ENCODE measurements at regions not wholly inside any gene's neighbourhood (a gene's known extent, or its start where the extent isn't known, plus 50 kb on each side); places are given as distances from the start of the nearest gene placed in this dataset.

DNA sequence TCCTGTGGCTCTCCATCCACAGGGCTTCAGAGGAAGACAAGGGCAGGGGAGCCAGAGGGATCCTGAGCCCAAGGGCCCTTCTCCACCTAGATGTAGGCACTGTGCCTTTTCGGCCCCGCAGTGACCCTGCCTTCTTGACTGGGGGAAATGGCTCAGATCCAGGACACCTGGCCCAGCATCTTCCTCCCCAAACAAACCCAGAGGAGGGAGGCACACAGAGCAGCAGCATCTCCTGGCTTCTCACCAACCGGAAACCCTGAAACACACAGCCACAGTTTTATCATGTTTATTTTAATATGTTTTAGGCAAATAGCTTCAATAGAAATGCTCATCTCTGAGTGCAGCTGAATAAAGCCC lies 84.5 kb upstream of the LRFN2 start:
- POLR2A ChIA-PET (ENCODE audit: partially characterized antibody), result no interaction called here
- H3K9me3 ChIP-seq (ENCODE audit: insufficient read depth in 2 of 2, low read depth in 1 of 2, low read length in 1 of 2), result 0 out of 4 replicates have a peak, but pooled peaks cover 0 to 2% of the 10 kb centered on the region in 2 experiments
- no peaks in the 10 kb centered on the region for H3K4me1 ChIP-seq (replicated peaks in 1 of 4; ENCODE audit: control insufficient read depth in 3 of 4, insufficient read depth in 4 of 4, low read length in 3 of 4)
- no peaks in the 10 kb centered on the region for H3K79me1 ChIP-seq (ENCODE audit: low read depth, low read length)
- H3K14ac ChIP-seq (ENCODE audit: insufficient read length), result no peak overlapping the region
- DNase-seq (ENCODE audit: low read depth in 1 of 2, low spot score in 2 of 2), result no peak
- no peak overlapping the region for H3K23ac ChIP-seq (ENCODE audit: insufficient read length)
- H3K27ac ChIP-seq (ENCODE audit: low read depth, low read length), result no peak overlapping the region
- no peaks in the 10 kb centered on the region for H3K36me3 ChIP-seq (ENCODE audit: control insufficient read depth in 2 of 4, insufficient read depth in 4 of 4, low read length in 3 of 4)
- H3K4ac ChIP-seq (replicated peaks; ENCODE audit: insufficient read length, low read depth, low read length), result no peak overlapping the region
- H3K4me2 ChIP-seq (ENCODE audit: insufficient read depth in 1 of 2, low read depth in 2 of 2, low read length in 2 of 2), result no peak overlapping the region
- CTCF ChIA-PET (ENCODE audit: partially characterized antibody), result interaction anchor here (1.0 to 5.9 kb wide), 17 partner anchors 8 to 174 kb away, joined by 3 to 20 read pairs (median 5); no protein-coding TSS in a partner anchor
- H3K9ac ChIP-seq (replicated peaks in 1 of 4; ENCODE audit: extremely low read depth in 1 of 4, low read depth in 3 of 4, low read length in 3 of 4), result no peak overlapping the region
- no peak overlapping the region for H3K18ac ChIP-seq (ENCODE audit: extremely low read depth, low read length)
- no peak overlapping the region for H2AK5ac ChIP-seq (ENCODE audit: low read depth, low read length)
- no peaks in the 10 kb centered on the region for H4K20me1 ChIP-seq (replicated peaks in 1 of 2; ENCODE audit: control insufficient read depth in 1 of 2, insufficient read depth in 2 of 2, low read length in 2 of 2)
- H4K8ac ChIP-seq (ENCODE audit: extremely low read depth, insufficient read depth, low read length), result no peak overlapping the region
- H2BK15ac ChIP-seq (ENCODE audit: low read length), result peak overlapping the region; percentile 74; the same call in 1 of the 2 replicates
- WGBS, 2 experiments (ENCODE audit: extremely low coverage in 1 of 2, insufficient coverage in 1 of 2, insufficient read length in 1 of 2, insufficient replicate concordance in 2 of 2, low coverage in 1 of 2, low lambda C conversion rate in 2 of 2, missing lambda C conversion rate in 1 of 2), result 89% methylated on average over 3 of the region's 3 CpGs; no CpG with 5 or more reads in 1 of the 2 experiments
- H4K5ac ChIP-seq (ENCODE audit: insufficient read length, low read depth, low read length), result no peak overlapping the region
- H2BK120ac ChIP-seq (replicated peaks; ENCODE audit: low read depth, low read length), result no peak overlapping the region
- H3K79me2 ChIP-seq (ENCODE audit: control insufficient read depth in 1 of 2, insufficient read depth in 2 of 2, low read length in 2 of 2), result no peaks in the 10 kb centered on the region
- no peak overlapping the region for H3K4me3 ChIP-seq (ENCODE audit: extremely low read depth in 1 of 4, insufficient read depth in 2 of 4, low read depth in 3 of 4, low read length in 4 of 4)
- 0 out of 7 replicates have a peak, but pooled peaks cover 0 to 2% (median 0%) of the 10 kb centered on the region in 4 experiments for H3K27me3 ChIP-seq (replicated peaks in 1 of 4; ENCODE audit: control insufficient read depth in 3 of 4, extremely low read depth in 1 of 4, insufficient read depth in 3 of 4, low read length in 3 of 4)
- H2BK5ac ChIP-seq (ENCODE audit: low read depth, low read length), result peak overlapping the region; percentile 61; the same call in 1 of the 2 replicates
- H2AFZ ChIP-seq (ENCODE audit: low read length), result 0 out of 2 replicates have a peak overlapping the region, but pooled peaks have one; percentile 1
- H3K23me2 ChIP-seq (ENCODE audit: low read depth, low read length), result no peaks in the 10 kb centered on the region
- H2BK20ac ChIP-seq (ENCODE audit: low read length), result no peak overlapping the region
- no peak overlapping the region for H4K91ac ChIP-seq (replicated peaks; ENCODE audit: insufficient read length, low read length)
- H3K56ac ChIP-seq (replicated peaks; ENCODE audit: insufficient read length, low read depth, low read length), result no peak overlapping the region
- FAIRE-seq, result no peak
- H2BK12ac ChIP-seq (ENCODE audit: low read depth, low read length), result 0 out of 2 replicates have a peak overlapping the region, but pooled peaks have one; percentile 19
- no peak for TF ChIP-seq SP1 (IDR thresholded peaks at IDR 0.05; ENCODE audit: low read depth, low read length)
- TF ChIP-seq, protein P1, sequence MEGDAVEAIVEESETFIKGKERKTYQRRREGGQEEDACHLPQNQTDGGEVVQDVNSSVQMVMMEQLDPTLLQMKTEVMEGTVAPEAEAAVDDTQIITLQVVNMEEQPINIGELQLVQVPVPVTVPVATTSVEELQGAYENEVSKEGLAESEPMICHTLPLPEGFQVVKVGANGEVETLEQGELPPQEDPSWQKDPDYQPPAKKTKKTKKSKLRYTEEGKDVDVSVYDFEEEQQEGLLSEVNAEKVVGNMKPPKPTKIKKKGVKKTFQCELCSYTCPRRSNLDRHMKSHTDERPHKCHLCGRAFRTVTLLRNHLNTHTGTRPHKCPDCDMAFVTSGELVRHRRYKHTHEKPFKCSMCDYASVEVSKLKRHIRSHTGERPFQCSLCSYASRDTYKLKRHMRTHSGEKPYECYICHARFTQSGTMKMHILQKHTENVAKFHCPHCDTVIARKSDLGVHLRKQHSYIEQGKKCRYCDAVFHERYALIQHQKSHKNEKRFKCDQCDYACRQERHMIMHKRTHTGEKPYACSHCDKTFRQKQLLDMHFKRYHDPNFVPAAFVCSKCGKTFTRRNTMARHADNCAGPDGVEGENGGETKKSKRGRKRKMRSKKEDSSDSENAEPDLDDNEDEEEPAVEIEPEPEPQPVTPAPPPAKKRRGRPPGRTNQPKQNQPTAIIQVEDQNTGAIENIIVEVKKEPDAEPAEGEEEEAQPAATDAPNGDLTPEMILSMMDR (IDR thresholded peaks at IDR 0.05; ENCODE audit: control extremely low read depth in 1 of 3, insufficient read depth in 1 of 3, low read depth in 1 of 3, low read length in 3 of 3), result no peak
